Erythroblast (primary cell): ENCODE measurements at regions not wholly inside any gene's neighbourhood (a gene's known extent, or its start where the extent isn't known, plus 50 kb on each side); places are given as distances from the start of the nearest gene placed in this dataset.

Experiments used
- GATA1 ChIP-seq: IDR thresholded peaks from 2 replicates; pipeline ENCODE4 v1.6.1; 2011; ENCODE audit warnings: low read depth, mild to moderate bottlenecking, control low read depth, low read length, moderate library complexity
- POLR2A ChIP-seq: IDR thresholded peaks from 2 replicates; pipeline ENCODE4 v1.6.1; 2011; ENCODE audit warnings: mild to moderate bottlenecking, low read length

DNA sequence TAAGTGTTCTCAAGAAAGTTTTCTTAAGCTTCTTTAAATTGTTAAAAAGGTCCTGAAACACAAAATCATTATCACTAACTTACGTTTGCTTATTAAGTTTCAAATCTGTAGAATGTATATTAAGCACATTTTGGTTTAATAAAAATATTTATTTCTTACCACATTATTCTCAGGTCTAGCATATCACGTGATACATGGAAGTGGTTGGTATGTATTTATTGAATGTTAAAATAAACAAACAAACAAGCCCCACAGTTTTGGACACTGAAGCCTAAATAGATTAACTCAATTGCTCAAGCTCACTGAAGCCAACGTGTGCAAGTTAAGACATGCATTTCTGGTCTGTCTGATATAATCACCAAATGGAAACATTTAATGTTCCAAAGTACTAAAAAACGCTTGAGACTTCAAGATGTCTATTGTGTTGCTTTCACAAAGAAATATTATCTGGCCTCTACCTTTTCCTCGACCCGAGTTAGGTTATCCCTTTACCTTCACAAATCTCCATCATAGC lies 1136.9 kb downstream of the TAF11L14 start:
- no peak for TF ChIP-seq POLR2A
- no peak for TF ChIP-seq GATA1
